Astrocyte of the cerebellum (primary cell): ENCODE measurements at regions not wholly inside any gene's neighbourhood (a gene's known extent, or its start where the extent isn't known, plus 50 kb on each side); places are given as distances from the start of the nearest gene placed in this dataset.
"Not testable (repeated sequence)": the region's sequence is repeated elsewhere in the genome, so short reads cannot be mapped to it uniquely, and the experiment has no call there.

Experiments
- DNase-seq: peaks from one replicate; pipeline ENCODE4 v3.0.0-alpha.2; 2011; ENCODE audit warnings: low read depth
- H3K4me3 ChIP-seq: 2 replicates; pipeline ENCODE4 v1.5.1; 2011; ENCODE audit warnings: mild to moderate bottlenecking, low read depth, low read length, moderate library complexity
- CTCF ChIP-seq: IDR thresholded peaks from 2 replicates; pipeline ENCODE4 v1.5.1; 2012; ENCODE audit warnings: low read length, low read depth, moderate library complexity, mild to moderate bottlenecking; ENCODE audit errors: missing control alignments
- in situ Hi-C: cut with HindIII; loops from 2 replicates; pipeline ENCODE4 v1.10.0; 2017; ENCODE audit warnings: low sequenced_read_pairs

DNA sequence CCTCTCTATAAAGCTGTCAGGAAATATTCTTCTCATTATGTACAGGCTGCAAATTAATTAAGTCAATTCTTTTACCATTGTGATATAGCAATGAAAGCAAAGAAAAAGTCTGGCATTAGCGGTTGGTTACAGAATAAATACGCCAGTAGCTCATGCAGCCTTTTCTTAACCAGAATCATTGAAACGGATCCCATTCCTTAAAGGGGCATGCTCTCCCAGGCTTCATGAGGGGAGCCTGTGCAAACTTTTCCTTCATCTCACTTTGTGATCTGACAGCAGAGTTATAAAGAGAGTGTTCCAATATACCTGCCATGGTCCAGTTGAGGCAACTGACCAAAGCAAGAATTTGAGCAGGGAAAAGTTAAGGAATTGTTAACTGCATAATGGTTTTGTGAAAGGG lies 337.7 kb downstream of the EMP1 start:
- no peak for TF ChIP-seq CTCF
- in situ Hi-C loops = no loop called here
- no peak for DNase-seq
- peak overlapping the region; percentile 15 for H3K4me3 ChIP-seq

- no peak for DNase-seq
- TF ChIP-seq CTCF = no peak
- in situ Hi-C loops = no loop called here
- H3K4me3 ChIP-seq = no peak overlapping the region
These were observed 334.4 kb downstream of the EMP1 start for GRCh38 chr12:13530966-13531365.

GRCh38 chr12:13526185-13526921 lies 329.8 kb downstream of the EMP1 start:
- H3K4me3 ChIP-seq, DNase-seq, in situ Hi-C loops: not testable (repeated sequence)

GRCh38 chr12:13523536-13524307 lies 327.2 kb downstream of the EMP1 start:
- TF ChIP-seq CTCF = no peak
- DNase-seq = no peak
- in situ Hi-C loops = no loop called here

DNA sequence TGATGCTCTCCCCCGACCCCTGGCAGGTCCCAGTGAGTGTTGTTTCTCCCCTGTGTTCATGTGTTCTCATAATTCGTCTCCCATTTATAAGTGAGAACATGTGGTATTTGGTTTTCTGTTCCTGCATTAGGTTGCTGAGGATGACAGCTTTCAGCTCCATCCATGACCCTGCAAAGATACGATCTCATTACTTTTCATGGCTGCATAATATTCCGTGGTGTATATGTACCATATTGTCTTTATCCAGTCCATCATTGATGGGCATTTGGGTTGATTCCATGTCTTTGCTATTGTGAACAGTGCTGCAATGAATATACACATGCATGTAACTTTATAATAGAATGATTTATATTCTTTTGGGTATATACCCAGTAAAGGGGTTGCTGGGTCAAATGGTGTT lies 321.5 kb downstream of the EMP1 start:
- in situ Hi-C loops, DNase-seq, H3K4me3 ChIP-seq: not testable (repeated sequence)

More at GRCh38 chr12:13523536-13524307, 327.2 kb downstream of the EMP1 start:
- no peak overlapping the region for H3K4me3 ChIP-seq

- no peak overlapping the region for H3K4me3 ChIP-seq
- in situ Hi-C loops = no loop called here
- DNase-seq = no peak
- TF ChIP-seq CTCF = no peak
These were observed 313.2 kb downstream of the EMP1 start for GRCh38 chr12:13509740-13510139.

- in situ Hi-C loops = no loop called here
- TF ChIP-seq CTCF = no peak
- H3K4me3 ChIP-seq = no peak overlapping the region
- no peak for DNase-seq
These were observed 309.1 kb downstream of the EMP1 start for GRCh38 chr12:13505636-13506035.
